ENCODE measurements at regions not wholly inside any gene's neighbourhood (a gene's known extent, or its start where the extent isn't known, plus 50 kb on each side); places are given as distances from the start of the nearest gene placed in this dataset.

GRCh38 chr3:182305881-182306665, 487.2 kb upstream of the ATP11B start:
- TF ChIP-seq, protein P1, sequence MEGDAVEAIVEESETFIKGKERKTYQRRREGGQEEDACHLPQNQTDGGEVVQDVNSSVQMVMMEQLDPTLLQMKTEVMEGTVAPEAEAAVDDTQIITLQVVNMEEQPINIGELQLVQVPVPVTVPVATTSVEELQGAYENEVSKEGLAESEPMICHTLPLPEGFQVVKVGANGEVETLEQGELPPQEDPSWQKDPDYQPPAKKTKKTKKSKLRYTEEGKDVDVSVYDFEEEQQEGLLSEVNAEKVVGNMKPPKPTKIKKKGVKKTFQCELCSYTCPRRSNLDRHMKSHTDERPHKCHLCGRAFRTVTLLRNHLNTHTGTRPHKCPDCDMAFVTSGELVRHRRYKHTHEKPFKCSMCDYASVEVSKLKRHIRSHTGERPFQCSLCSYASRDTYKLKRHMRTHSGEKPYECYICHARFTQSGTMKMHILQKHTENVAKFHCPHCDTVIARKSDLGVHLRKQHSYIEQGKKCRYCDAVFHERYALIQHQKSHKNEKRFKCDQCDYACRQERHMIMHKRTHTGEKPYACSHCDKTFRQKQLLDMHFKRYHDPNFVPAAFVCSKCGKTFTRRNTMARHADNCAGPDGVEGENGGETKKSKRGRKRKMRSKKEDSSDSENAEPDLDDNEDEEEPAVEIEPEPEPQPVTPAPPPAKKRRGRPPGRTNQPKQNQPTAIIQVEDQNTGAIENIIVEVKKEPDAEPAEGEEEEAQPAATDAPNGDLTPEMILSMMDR (IDR thresholded peaks at IDR 0.05; ENCODE audit: insufficient read depth, low read depth, low read length) = no peak
- no peak for TF ChIP-seq EZH2 (IDR thresholded peaks at IDR 0.05; ENCODE audit: insufficient read depth, low read length)

Data from astrocyte (in vitro differentiated cells and primary cell).